ENCODE measurements at regions not wholly inside any gene's neighbourhood (a gene's known extent, or its start where the extent isn't known, plus 50 kb on each side); places are given as distances from the start of the nearest gene placed in this dataset.

DNA sequence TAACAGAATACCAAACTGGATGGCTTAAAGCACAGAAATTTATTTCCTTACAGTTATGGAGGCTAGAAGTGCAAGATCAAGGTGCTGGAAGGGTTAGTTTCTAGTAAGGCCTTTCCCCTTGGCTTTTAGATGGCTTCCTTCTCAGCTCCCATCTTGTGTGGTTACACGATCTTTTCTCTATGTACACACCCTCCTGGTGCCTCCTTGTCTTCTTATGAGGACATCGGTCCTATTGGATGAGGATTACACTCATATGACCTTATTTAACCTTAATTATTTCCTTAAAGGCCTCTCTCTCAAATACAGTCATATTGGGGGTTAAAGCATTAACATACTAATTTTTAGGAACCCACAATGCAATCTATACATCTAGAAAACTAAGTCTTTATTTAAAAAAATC lies 787.9 kb upstream of the GALNTL6 start:
- TF ChIP-seq, protein P1, sequence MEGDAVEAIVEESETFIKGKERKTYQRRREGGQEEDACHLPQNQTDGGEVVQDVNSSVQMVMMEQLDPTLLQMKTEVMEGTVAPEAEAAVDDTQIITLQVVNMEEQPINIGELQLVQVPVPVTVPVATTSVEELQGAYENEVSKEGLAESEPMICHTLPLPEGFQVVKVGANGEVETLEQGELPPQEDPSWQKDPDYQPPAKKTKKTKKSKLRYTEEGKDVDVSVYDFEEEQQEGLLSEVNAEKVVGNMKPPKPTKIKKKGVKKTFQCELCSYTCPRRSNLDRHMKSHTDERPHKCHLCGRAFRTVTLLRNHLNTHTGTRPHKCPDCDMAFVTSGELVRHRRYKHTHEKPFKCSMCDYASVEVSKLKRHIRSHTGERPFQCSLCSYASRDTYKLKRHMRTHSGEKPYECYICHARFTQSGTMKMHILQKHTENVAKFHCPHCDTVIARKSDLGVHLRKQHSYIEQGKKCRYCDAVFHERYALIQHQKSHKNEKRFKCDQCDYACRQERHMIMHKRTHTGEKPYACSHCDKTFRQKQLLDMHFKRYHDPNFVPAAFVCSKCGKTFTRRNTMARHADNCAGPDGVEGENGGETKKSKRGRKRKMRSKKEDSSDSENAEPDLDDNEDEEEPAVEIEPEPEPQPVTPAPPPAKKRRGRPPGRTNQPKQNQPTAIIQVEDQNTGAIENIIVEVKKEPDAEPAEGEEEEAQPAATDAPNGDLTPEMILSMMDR (IDR thresholded peaks at IDR 0.05) = no peak
- TF ChIP-seq POLR2A (IDR thresholded peaks at IDR 0.05) = no peak

All from testis (tissue), 2 donors.